Peyer's patch (tissue), 4 donors: ENCODE measurements at regions not wholly inside any gene's neighbourhood (a gene's known extent, or its start where the extent isn't known, plus 50 kb on each side); places are given as distances from the start of the nearest gene placed in this dataset.

ENCODE experiments used
- POLR2A ChIP-seq, 2 donors: fragments of 450-650 bp; IDR thresholded peaks; one replicate each; pipeline ENCODE4 v1.5.1; 2017; ENCODE audit warnings: antibody characterized with exemption in 2 of 2, mild to moderate bottlenecking in 2 of 2, moderate library complexity in 2 of 2
- TF ChIP-seq, protein P1 (sequence below), 6 experiments: fragments of 450-650 bp in 4 of 6; fragments of 200-600 bp in 2 of 6; sonication (generic) in 1 of 6; IDR thresholded peaks; one replicate each; pipeline ENCODE4 v1.5.1; 2017 to 2019; ENCODE audit warnings: antibody characterized with exemption in 6 of 6, mild to moderate bottlenecking in 3 of 6, moderate library complexity in 1 of 6

DNA sequence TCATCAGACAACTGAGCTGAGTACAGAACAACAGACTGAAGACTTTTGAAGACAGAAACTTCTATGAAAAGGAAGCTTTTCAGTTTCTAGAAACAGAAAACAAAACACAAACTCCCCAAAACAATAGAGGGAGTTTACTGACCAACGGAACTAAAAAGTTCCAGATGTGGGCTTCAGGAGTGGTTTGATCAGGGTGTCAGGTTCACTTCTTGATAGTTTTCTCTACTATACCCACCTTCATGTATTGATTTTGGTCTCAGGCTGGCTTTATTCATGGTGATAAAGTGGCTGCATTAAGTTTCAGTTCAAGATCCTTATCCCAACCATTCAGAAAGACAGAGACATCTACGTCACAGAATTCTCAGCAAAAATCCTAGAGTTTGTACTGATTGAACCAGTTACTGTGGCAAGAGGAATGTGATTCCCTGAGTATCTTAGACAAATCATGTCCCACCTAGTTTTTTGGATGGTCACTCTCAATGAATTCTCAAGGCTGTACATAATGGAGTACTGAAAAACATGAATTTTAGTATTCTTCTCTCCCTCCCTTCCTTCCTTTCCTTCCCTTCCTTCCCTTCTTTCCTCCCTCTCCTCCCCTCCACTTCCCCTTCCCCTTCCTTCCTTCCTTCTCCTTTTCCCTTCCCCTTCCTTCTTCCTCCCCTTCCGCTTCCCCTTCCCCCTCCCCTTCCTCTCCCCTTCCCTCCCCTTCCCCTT lies 680.5 kb downstream of the PTPRU start:
- TF ChIP-seq, protein P1, sequence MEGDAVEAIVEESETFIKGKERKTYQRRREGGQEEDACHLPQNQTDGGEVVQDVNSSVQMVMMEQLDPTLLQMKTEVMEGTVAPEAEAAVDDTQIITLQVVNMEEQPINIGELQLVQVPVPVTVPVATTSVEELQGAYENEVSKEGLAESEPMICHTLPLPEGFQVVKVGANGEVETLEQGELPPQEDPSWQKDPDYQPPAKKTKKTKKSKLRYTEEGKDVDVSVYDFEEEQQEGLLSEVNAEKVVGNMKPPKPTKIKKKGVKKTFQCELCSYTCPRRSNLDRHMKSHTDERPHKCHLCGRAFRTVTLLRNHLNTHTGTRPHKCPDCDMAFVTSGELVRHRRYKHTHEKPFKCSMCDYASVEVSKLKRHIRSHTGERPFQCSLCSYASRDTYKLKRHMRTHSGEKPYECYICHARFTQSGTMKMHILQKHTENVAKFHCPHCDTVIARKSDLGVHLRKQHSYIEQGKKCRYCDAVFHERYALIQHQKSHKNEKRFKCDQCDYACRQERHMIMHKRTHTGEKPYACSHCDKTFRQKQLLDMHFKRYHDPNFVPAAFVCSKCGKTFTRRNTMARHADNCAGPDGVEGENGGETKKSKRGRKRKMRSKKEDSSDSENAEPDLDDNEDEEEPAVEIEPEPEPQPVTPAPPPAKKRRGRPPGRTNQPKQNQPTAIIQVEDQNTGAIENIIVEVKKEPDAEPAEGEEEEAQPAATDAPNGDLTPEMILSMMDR (IDR thresholded peaks at IDR 0.05): no peak
- no peak for TF ChIP-seq POLR2A (IDR thresholded peaks at IDR 0.05)
